ENCODE measurements at regions not wholly inside any gene's neighbourhood (a gene's known extent, or its start where the extent isn't known, plus 50 kb on each side); places are given as distances from the start of the nearest gene placed in this dataset.

DNA sequence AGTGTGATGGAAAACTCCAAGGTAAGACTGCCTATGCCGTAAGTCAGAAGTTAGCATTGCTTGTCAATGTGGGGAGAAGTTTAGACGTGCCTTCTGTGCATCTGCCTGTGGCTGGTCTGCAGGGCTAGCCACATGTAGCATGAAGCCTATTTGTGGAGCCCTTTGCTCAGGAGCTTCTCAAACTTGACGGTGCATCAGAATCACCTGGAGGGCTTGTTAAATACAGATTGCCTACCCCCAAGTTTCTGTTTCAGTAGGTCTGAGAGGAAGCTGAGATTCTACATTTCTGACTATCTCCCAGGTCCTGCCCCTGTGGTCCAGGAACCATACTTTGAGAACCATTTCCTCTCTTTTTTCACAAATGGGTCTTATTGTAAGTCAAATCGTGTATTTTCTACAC, 292.1 kb upstream of the TPM1 start:
- Histone ChIP-seq H3K4me1 (no peaks in the 10 kb centered on the region), H3K27me3 (no peaks in the 10 kb centered on the region), H3K4me3 (no peak overlapping the region), H3K9me3 (no peaks in the 10 kb centered on the region), H3K36me3 (peaks cover 14 to 40% of the 10 kb centered on the region in 2 donors), H3K27ac (no peak overlapping the region)
- no peak for DNase-seq (ENCODE audit: low spot score in 2 of 2)
- TF ChIP-seq, protein P1, sequence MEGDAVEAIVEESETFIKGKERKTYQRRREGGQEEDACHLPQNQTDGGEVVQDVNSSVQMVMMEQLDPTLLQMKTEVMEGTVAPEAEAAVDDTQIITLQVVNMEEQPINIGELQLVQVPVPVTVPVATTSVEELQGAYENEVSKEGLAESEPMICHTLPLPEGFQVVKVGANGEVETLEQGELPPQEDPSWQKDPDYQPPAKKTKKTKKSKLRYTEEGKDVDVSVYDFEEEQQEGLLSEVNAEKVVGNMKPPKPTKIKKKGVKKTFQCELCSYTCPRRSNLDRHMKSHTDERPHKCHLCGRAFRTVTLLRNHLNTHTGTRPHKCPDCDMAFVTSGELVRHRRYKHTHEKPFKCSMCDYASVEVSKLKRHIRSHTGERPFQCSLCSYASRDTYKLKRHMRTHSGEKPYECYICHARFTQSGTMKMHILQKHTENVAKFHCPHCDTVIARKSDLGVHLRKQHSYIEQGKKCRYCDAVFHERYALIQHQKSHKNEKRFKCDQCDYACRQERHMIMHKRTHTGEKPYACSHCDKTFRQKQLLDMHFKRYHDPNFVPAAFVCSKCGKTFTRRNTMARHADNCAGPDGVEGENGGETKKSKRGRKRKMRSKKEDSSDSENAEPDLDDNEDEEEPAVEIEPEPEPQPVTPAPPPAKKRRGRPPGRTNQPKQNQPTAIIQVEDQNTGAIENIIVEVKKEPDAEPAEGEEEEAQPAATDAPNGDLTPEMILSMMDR (IDR thresholded peaks at IDR 0.05) = no peak
- intact Hi-C loops (cut with DNase I) = no loop called here

DNA sequence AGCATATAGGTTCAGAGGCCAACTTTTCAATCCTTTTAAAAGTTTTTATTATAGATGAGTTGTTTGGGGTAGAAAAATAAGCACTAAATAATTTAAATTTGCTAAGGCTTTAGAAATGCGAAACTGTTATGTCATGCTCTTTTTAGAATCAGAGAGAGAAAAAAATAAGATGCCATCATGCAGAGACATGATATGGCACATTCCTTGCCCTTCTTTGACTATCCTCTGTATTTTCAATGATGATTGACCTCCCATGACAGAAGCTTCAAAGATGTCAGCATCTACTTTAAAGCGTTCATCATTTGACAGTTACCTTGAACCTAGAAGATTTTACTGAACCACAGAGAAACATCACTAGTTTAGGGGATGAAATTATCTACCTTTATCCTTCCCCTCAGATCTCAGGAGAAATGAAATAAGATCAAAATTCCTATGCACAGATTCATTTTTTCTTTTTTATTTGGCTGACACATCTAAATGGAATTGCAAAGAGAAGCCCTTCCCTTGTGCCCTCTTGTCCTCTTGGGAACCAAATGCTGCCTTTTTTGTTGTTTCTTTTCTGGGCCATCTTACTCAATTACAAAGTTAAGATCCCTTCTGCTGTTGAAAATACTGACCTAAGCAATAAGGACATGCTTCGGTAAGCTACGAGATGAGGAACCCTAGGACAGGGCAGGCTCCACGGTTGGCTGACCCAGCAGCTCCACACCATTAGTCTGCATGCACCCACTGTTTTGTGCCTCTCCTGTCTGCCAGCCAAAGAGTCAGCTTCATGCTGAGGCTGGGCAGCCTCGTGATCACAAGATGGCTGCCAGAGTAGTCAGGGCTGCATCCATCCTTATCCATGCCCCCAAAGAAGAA, 289.7 kb upstream of the TPM1 start:
- no peak for DNase-seq (ENCODE audit: low spot score in 2 of 2)
- intact Hi-C loops (cut with DNase I) = no loop called here

DNA sequence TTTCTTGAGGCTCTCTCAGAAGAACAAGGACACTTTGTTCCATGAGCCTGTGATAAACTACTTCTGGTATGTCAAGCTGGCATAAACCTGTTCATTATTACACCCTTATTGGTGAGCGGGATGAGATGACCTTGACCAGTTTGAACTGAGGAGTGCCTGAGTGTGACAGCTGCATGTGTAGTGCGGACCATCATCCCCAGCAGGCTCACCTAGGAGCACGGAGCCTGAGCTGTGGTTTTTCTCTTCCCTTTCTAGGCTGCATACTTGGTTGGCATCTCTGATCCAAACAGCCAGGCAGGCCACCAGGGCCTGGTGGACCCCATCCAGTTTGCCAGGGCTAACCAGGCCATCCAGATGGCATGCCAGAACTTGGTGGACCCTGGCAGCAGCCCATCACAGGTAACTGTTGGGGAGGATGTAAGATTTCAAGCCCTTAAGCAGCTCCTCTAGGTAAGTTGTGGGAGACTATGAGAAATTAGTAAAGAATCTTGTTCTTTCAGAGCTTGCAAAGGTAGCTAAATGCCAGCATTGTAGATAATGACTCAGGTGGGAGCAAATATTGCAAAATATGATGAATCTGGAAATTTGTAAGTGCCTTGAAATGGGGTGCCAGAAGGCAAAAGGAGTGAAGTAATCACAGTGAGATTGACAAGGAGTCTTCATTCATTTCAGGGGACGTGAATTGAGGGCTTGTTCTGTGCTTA, 288.9 kb upstream of the TPM1 start:
- intact Hi-C loops (cut with DNase I) = no loop called here
- Histone ChIP-seq H3K27me3 (no peaks in the 10 kb centered on the region), H3K27ac (no peak overlapping the region), H3K4me3 (no peak overlapping the region), H3K9me3 (no peaks in the 10 kb centered on the region), H3K4me1 (peaks cover 0 to 10% of the 10 kb centered on the region in 2 donors), H3K36me3 (peaks cover 14 to 43% of the 10 kb centered on the region in 2 donors)
- TF ChIP-seq, protein P1 (IDR thresholded peaks at IDR 0.05) = no peak
- DNase-seq (ENCODE audit: low spot score in 2 of 2) = no peak

More for the DNA sequence above, 289.7 kb upstream of the TPM1 start:
- H3K4me3 ChIP-seq = no peak overlapping the region
- H3K36me3 ChIP-seq = peaks cover 14 to 43% of the 10 kb centered on the region in 2 donors
- TF ChIP-seq, protein P1 (IDR thresholded peaks at IDR 0.05) = no peak
- peaks cover 0 to 6% of the 10 kb centered on the region in 2 donors for H3K4me1 ChIP-seq
- no peak overlapping the region for H3K27ac ChIP-seq
- H3K9me3 ChIP-seq = no peaks in the 10 kb centered on the region
- no peaks in the 10 kb centered on the region for H3K27me3 ChIP-seq

DNA sequence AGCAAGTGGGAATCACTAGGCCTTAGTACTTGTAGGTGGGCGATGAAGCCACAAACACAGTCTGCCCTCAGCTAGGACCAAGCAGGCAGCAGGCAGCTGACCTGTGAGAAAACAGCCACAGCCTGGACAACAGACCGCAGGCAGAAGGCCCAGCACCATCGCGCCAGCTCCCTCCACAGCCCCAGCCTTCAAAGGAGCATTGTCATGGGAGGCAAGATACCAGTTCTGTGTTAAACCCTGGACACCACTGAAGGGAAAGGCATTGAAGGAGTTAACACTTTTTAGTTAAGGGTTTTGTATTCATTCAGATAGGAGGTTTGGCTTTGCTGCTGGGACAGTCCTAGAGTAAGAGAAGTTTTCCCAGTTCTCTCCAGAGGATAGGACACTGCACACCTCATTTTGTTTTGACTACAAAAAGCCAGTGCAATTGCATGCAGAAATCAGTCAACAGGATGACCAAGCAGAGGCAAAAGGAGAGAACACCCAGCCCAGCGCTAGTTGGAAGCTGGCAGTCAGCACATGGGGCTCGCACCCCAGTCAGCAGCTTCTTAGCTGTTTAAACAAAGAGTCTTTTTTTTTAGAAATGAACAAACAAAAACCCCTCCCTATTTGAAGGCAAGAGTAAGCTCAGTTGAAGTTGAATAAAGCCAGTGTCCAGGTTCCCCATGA, 286.1 kb upstream of the TPM1 start:
- Histone ChIP-seq H3K27me3 (no peaks in the 10 kb centered on the region), H3K9me3 (no peaks in the 10 kb centered on the region), H3K36me3 (peaks cover 14 to 31% of the 10 kb centered on the region in 2 donors), H3K4me3 (no peak overlapping the region), H3K4me1 (peaks cover 8 to 23% of the 10 kb centered on the region in 2 donors), H3K27ac (peak overlapping the region; percentile 74 to 78)
- TF ChIP-seq, protein P1 (IDR thresholded peaks at IDR 0.05) = no peak
- intact Hi-C loops (cut with DNase I) = no loop called here
- no peak for DNase-seq (ENCODE audit: low spot score in 2 of 2)

DNA sequence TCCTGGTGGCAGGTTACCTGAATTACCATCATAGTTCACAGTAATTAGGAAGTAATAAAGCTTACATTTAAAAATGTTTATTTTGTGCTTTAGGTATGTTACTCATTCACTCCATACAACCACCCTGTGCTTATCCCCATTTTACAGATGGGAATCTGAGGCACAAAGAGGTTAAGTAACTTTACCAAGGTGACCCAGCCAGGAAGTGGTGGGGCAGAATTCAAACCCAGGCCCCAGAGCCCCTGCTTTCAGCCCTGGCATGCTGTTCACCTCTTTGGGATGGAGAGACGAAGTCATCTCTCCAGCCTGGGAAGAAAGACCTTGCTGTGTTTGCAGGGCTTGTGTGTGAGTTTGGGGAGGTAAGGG, 285.6 kb upstream of the TPM1 start:
- H3K4me3 ChIP-seq = no peak overlapping the region
- TF ChIP-seq, protein P1 (IDR thresholded peaks at IDR 0.05) = no peak
- peaks cover 8 to 23% of the 10 kb centered on the region in 2 donors for H3K4me1 ChIP-seq
- H3K27me3 ChIP-seq = no peaks in the 10 kb centered on the region
- H3K9me3 ChIP-seq = no peaks in the 10 kb centered on the region
- intact Hi-C loops (cut with DNase I) = no loop called here
- no peak for DNase-seq (ENCODE audit: low spot score in 2 of 2)
- peaks cover 19 to 34% of the 10 kb centered on the region in 2 donors for H3K36me3 ChIP-seq
- H3K27ac ChIP-seq = peak overlapping the region; percentile 74 to 78

Measured in ascending aorta (tissue), 2 donors.